Stimulated activated CD4-positive, alpha-beta T cell treated with anti-CD3 and anti-CD28 coated beads, TNF-alpha, amount 100 ng/mL, for 4 hours (primary cell): ENCODE measurements at regions not wholly inside any gene's neighbourhood (a gene's known extent, or its start where the extent isn't known, plus 50 kb on each side); places are given as distances from the start of the nearest gene placed in this dataset.

ENCODE experiments used
- DNase-seq, 3 experiments: peaks; one replicate each; pipeline ENCODE4 v3.0.0-alpha.2; 2020; ENCODE audit warnings: low read depth in 3 of 3

GRCh38 chr14:101118746-101119591 is 215.4 kb upstream of the RTL1 start:
- no peak for DNase-seq

- DNase-seq: no peak
Observed at GRCh38 chr14:101119830-101120571, 216.5 kb upstream of the RTL1 start.

DNA sequence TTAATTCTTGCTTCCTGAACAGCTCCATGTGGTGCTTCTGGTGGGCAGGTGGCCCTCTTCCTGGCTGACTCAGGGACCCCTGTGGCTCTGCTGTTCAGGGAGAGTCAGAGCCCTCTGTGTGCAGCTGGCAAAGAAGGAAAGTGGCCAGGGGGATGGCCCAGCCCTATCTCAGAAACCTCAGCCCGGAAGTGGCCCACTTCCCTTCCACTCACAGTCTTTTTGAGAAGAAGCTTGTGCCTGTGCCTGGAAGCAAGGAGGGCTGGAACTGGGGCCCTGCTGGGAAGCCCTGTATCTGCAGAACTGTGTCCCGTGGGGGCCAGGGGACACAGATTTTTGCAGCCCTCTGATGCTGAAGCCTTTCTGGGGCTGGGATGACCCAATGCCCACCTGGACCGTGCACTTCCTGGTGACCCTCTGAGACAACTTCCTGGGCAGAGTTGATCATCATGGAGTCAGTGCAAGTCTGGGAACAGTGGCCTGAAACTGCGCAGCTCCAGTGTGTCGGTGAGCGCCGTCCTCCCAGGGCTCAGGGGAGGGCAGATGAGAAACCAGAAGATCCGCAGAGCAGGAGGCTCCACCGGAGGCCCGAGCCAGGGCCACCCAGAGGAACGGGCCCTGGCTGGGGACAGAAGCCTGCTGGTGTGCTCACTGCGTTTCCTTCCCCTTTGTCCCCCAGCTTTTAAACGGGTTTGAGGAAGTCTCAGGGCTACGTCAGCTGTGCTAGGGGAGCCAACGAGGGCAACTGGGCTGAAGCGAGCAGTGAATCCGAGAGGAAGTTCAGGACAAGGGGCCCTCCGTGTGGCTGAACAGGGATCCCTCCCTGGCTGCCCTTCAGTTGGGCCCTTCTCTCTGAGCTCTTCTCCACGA is 217.4 kb upstream of the RTL1 start:
- DNase-seq: no peak

DNA sequence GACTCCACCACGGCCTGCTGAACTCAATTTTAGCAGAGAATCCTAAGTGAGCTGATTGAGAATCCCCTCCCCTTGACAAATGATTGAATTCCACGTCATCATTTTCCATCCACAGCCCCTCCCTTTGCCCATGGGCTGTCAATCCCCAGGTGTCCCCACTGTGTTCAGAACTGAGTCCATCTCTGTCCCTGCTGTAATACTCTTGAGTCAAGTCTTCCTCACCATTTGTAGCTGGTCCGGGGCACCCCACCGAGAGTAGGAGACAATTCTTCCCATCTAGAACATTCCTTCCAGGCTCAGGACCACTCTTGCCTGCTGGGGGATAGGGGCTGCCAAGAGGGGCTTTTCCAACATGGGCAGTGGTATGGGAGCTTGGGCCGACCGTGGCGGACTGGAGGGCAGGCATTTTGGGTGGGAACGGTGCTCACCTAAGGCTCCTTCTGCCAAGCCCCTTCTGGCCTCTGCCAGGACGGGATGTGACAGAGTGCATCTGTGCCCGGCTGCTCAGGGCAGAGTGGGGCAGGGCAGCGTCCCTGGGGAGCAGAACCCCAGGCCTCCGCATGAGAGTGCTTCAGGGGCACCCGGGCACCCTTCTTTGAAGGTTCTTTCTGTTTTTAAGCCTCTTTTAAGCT is 218.1 kb upstream of the RTL1 start:
- no peak for DNase-seq

DNA sequence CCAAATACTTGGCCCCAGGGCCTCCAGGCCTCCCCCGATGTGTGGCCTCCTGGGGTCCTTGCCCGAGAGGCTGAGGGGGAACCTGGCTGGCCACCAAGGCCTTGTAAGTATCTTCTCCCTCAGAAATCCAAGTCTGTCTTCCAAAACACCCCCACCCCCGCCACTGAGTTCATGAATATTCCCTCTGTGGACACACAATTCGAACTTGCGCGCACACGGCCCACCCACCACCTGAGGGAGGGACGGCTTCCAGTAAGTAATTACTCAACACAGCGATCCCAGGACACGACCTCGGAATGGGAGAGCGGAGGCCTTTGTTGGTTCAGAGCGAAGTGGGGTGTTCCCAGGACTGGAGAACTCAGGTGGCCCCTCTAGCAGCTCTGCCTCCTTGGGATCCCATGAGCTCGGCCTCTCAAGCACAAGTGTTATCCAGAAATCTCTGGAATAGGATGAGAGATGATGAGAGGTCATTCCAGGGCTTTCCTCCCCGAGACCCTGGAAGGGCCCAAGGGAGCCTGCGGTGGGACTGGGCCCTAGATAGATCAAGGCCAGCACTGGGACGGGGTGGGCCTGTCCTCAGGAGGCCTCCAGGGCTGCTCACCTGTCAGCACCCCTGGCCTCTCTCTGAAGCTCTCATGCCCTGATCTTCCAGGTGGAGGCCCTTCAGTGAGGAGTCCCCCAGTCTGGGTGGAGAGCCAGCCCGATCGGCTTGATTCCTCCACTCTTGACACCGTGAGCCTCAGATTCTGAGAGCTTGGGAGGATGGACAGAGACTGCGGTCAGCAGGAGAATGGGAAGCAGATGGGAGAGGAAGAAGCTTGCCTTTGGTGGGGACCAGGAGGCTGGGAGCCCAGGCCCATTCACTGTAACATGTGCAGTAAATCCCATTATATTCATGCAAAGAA is 219.0 kb upstream of the RTL1 start:
- DNase-seq: no peak

DNA sequence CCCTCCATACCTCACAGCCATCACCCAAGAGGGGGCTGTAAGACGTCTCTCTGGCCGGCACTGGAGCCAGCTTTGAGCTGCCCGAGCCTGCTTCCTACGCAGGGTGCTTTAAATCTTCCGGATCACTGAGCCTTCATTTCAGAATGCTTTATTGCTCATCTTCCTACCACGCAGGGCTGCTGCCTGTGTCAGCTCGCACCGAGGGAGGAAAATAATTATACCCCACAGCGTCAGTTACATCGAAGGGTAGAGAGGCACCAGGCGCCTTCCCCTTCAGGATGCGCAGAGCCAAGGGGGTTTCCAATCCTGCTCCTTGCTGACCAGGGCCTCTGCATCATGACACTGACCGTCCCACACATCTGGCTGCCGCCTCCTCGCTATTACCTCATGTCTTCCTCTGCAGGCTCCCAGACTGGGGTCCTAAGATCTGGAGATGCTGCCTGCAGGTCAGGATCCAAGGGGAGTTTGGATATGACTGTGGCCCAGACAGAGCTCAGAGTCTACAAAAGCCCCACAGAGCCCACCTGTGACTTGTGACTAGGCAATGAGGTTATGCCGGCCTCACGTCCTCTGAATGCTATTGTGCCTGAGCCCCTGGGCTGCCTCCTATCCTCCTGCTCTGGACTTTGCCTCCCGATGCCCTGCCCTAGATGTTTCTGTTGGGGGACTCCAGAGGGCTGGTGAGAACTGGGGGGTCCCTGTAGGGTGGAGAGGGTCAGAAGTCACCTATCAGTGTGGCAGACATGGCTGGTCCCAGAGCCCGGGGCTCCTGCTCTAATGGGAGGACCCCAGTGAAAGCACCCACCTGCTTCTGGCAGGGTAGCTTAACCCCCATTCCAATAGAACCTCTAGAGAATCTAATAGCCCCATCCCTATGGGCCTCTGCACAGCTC is 220.3 kb upstream of the RTL1 start:
- no peak for DNase-seq

DNA sequence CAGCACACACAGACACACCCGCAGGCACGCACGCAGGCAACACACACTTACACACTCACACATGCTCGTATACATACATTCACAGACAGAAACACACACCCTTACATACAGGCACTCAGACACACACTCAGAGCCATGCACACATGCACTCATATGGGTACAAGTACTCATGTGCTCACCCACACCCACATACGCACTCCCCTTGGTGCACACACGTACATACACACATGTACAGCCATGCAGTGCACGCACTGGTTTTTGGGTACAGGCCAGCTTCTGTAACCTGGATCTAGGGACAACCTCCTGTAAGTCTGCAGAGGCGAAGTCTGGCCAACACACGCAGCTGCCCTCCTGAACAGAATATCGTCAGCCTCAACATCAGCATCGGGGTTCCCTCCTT is 221.3 kb upstream of the RTL1 start:
- no peak for DNase-seq

- no peak for DNase-seq
Observed at GRCh38 chr14:101125313-101125712, 221.8 kb upstream of the RTL1 start.

DNA sequence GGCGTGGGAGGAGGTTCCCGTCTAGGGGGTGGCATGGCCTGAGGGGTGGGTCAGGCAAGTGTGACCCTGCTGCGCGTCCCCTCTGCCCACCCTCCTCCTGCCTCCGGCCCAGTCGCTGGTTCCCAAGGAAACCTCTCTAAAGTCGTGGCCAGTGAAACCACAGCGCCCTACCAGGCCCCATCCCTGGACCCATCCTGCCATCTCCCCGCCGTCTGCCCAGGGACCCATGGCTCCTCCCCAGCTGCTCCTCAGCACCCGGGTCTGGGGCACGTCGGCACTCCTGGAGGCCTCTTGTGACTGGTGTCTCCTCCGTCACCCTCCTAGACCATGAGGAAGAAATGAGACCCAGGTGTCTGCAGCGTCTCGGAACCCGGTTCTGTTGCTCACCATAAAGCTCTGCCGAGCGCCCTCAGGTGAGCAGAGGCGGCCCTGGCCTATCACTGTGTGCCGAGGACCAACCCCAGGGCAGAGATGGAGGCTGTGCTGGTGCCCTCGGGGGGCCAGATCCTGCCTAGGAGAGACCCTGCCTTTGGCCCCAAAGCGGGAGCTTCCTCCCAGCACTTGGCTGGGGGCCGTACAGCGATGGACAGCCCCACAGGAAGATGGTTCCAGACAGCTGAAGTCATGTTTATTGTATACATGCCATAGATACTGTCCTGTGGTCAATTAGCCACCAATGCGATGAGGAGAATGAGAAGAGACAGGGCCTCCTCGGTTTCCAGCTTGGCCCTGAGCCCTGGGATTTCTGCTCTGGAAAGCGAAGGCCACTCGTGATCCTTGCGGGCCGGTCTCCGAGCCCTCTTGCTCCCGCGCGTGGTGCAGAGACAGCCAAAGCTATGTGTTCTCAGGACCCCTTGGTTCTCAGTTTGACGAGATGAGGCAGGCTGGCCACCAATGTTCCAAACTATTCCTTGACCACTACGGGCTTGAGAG is 222.5 kb upstream of the RTL1 start:
- DNase-seq: no peak

GRCh38 chr14:101126731-101127130 is 223.2 kb upstream of the RTL1 start:
- DNase-seq: no peak

- DNase-seq: no peak
Observed at GRCh38 chr14:101127224-101127623, 223.7 kb upstream of the RTL1 start.

DNA sequence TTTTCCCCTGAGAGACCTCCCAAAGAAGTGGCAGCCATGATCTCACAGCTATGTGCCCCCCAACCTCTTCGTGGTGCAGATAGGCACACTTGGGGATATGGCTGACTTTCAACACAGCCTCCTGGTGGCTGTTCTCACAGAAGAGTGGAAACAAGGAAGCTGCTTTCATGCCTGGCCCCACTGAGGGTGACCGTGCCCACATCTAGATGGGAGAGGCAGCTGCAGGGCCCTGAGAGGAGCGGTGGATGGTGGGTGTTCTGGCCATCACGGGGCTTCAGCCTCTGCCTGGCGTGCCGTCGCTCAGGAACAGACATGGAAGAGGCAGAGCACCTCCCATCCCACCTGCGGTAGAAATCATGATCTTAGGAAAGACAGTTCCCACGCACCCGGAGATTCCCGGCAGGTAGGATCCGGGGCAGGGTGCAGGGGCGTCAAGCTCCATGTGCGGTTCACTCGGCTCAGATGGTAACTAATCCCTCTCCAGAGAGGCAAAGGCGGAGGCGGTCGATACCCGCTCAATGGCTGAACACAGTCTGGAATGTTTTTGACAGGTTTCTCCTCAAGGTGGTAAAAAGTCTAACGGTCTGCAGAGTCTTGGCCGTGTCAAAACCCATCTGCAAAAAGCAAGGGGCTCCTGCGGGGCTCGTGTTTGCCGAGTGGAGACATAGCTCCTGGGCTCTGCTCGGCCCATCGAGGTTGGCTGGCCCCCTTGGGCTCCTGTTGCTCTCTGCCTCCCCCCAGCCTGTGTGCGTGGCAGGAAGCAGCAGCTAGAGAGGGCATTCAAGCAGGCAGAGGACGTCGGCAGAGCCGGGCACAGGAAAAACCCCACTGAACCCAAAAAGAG is 225.2 kb upstream of the RTL1 start:
- no peak for DNase-seq

DNA sequence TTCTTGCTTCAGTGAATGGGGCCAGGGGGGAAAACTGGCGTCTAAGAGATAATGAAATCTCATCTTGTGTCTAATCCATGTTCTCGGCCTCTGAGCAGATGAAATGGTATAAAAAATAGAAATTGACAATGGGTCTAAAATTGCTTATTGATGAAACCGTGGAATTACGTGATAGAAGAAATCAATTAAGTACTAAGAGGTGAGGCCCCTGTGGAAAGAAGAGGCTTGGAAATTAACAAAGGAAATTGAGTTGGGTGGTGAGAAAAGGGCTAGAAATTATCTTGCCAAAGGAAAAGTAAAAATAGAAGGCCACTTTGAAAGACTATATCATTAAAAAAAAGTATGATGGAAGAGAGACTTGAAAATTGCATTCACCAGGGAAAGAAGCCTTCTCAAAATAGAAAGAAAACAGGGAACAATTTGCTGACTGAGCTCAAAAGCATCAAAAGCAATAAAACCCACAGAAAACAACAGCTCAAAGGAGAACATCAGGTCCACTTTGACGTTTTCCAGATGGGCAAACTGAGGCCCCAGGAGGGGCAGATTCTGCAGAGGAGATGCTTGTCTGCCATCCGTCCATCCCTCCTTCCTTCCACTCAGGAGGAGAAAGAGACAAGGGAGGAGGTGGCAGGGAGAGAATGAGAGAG is 226.1 kb upstream of the RTL1 start:
- no peak for DNase-seq

DNA sequence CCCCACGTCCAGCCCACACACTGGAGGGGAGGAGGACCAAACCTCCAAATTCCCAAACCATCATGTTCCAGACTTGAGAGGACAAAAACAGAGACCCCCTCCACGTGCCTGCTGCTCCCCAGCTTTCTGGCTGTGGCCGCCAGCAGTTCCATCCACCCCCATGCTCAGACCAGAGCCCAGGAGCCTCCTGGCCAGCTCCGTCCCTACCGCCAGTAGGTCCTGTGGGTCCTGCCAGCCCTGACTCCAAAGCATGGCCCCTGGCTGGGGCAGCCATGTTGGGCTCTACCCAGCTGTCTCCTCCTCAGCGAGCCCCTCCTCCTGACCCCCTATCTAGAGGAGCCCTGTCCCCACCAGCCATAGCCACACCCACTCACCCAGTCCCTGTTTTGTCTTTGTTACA is 227.3 kb upstream of the RTL1 start:
- no peak for DNase-seq

DNA sequence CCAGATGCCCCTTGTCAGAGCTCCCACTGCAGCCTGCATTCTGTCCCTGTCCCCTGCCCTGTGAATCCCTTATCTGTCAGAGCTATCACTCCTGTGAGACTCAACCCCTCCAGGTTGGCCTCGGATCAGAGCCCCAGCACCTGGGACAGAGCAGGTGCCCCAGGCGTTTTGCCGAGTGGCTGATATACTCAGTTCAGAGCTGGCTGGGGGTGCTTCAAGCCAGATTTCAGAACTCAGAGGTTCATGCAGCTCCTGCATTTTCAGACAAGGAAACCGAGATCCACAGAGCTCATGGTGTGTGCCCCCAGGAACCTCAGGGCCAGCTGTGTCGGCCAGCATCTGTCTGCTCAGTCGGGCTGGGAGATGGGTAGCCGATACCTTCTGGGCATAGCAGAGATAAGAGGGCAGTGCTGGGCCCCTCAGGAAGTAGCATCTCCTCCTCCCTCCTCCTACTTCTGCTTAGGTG is 228.0 kb upstream of the RTL1 start:
- DNase-seq: no peak

DNA sequence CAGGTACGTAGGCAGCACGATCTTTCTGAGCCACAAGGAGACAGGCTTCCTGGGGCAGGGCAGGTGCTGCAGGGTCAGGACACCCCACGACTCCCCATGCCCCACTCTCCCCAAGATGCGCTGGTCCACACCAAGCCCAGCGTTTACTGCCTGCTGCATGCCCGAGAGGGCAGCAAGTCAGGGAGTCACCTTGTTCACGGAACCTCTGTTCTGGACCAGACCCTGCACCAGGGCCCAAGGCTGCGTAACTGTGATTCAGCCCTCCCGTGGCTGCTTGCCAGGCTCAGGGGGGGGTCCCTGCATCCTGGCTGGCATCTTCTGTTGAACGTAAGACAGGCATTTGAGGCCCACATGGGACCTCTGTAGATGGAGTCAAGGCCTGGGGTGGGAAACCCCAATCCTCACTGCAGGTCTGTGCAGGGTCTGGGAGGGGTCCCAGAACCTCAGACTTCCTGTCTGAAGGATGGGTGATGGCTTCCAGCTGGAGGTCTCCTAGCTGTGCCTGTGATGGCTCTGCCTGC is 228.6 kb upstream of the RTL1 start:
- DNase-seq: no peak

- no peak for DNase-seq
Observed at GRCh38 chr14:101132588-101132987, 229.1 kb upstream of the RTL1 start.
